ENCODE measurements at regions not wholly inside any gene's neighbourhood (a gene's known extent, or its start where the extent isn't known, plus 50 kb on each side); places are given as distances from the start of the nearest gene placed in this dataset.

GRCh38 chr1:232752365-232752764, 52.9 kb upstream of the MAP10 start:
- TF ChIP-seq CTCF (IDR thresholded peaks at IDR 0.05) (no peak), POLR2A (IDR thresholded peaks at IDR 0.05) (no peak)
